NCI-H1417 (cell line): ENCODE measurements at regions not wholly inside any gene's neighbourhood (a gene's known extent, or its start where the extent isn't known, plus 50 kb on each side); places are given as distances from the start of the nearest gene placed in this dataset.

Source experiments
- DNase-seq, 3 experiments: peaks; one replicate each; lab custom pipeline; 2025; lab: John Stamatoyannopoulos, UW

DNA sequence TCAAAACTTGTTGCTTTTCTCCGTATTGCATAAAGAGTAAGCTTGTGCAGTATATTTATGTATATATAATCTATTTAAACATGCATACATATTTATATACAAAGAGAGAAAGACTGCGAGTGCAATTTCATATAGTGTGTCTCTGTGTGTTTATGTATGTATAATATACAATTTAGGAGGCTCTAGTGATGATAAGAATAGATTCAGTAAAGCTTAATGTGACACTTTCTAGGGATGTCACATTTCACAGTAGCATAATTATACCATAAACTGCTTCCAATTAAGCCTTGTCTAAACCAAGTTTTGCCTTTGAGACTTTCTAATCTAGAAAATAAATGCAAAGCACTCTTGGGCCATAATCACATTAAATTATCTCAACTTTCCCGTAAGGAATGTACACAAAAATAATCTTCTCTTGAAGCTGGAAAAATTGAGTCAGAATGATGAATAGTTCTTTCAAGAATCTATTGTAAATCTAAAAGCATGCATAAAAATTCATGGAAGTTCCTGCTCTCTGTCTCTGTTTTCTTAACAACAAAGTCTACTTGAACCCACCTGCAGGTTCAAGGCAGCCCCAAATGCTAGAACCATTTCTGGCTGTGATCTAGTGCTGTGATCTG is 114.1 kb upstream of the NPY2R start:
- no peak for DNase-seq

- no peak for DNase-seq
Measured at GRCh38 chr4:155099231-155099630, 109.2 kb upstream of the NPY2R start.

DNA sequence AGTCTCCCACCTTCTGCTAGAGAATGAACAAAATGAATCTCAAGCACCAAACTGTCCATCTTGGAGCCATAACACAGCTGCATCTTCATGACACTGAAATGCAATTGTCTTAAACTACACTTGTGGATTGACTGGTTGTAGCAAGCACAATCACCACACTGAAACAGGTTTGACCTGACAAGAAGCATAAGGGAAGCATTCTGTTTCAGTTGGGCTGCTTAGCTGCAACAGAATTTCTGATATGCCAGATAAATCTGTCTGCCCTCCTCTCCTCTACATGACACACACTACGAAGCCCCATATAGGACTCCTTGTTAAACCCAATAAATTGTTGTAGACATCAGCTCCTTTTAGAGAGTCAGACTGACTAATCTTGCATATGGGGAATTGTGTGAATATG is 101.8 kb upstream of the NPY2R start:
- no peak for DNase-seq

DNA sequence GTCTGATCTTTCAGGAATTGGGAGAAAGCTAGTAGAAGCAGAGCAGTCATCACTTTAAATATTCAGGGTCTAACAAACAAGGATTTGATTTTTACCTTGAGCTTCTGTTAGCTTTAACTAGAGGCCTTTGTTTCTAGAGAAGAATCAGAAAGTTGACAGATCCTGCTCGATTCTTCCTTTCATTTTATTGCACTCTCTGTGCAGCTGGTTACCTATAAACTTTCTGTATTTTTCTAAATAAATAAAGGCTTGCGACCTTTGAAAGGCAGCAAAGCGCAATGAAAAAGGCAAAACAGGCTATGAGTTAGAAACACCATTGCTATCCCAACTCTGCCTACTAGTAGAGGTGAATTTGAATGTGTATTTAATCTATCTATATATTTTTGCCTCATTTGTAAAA is 101.4 kb upstream of the NPY2R start:
- DNase-seq: no peak

- DNase-seq: peak in 1 of 3 experiments; percentile 35
Measured at GRCh38 chr4:155114790-155115189, 93.6 kb upstream of the NPY2R start.

DNA sequence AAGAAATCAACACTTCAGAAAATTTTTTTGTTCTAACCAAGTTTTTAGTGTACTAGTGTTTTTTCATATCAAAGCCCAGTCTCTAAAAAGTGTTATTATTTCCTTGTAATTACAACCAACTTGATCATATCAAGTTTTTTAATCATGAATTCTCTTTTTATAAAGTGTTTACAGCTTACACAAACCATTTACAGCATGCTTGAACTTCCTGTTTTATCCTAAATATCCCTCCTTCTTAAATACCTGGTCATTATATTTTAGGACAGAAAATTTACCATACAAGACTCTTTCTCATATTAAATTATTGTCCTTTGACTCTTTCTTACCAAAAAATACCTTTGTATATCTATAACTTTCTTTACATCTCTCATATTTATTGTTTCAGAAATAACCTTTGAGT is 89.4 kb upstream of the NPY2R start:
- no peak for DNase-seq

DNA sequence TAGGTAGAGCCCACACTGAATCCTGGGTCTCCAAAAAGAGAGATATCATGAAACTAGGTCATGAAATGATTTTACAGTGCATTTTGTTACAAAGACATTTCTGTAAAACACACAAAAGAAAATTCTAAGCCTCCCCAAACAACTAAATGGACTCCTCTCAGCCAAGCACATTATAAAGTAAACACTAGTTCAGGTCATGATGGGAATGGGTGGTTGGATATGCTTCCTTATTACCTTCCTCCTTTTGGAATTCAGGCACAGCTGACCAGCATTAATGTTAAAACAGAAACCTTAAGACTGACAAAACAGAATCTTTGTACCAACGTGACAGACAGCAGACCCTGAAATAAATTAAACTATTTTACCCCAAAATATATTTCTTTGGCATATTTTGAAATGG is 87.9 kb upstream of the NPY2R start:
- no peak for DNase-seq

DNA sequence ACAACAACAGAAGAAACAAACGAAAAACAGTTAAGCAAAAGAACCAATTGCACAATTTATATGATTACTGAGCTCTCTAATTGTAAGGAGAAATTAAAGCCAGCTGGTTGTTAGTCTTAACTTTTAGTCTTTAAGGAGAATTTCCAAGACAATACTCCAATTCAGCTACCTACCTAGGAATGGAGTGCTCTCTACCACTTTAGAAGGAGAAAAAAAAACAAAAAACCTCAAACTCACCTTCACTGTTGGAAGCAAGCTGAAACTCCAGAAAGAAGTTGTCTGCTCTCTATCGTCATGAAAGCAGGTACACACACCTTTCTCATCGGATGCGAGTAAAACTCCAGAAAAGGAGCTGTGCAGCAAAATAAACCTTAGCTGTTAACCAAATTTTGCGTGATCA is 86.1 kb upstream of the NPY2R start:
- DNase-seq: no peak

DNA sequence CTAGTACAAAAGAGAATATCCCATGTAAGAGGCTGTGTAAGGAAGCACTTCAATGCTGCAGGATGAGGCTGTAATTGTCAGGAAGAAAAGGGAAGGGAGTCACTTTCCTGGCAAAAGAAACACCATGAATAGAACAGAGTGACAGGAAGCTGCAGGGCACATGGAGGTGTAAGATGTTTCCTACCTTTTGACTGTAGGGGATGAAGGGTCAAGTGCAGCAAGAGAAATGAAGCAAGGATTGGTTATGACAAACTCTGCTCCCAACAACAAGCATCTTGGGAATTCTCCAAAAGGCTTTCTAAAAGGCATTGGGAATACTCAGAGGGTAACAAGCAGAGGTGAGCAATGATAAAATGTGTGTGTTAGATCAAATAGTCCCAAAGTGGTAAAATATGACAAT is 74.3 kb upstream of the NPY2R start:
- DNase-seq: no peak

DNA sequence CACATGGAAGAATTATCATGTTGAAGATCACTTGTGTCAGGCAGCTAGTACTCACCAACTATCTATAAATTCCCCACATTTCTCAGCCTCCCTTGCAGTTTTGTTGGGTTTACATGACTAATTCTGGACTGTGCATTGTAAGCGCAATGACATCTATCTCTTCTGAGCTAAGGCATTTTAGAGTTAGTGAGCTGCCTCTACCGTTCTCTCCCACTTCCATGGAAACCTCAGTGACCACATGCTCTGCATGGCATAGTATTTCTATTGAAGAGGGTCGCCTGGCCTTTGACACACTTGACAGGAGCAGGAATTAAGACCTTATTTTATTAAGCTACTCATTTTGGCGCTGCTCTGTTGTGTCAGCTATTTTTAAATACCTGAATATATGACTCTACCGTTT is 67.5 kb upstream of the NPY2R start:
- DNase-seq: no peak

DNA sequence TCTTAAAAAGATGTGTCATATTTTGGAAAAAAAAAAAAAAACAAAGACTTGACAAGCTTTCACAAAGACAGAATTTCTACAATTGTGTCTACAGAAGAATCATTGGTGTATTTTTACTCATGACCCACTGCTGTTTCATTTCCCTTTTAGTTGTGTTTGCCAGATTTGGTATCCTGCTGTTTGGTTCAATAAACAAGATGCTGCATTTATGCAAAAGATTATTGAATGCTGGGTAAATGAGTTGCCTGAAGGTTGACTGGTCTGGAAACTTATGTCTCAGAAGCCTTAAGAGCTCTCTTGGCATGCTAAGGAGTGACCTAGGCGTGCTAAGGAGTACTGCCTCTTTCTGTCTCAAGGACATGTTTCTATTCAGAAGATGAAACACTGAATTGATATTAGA is 64.9 kb upstream of the NPY2R start:
- DNase-seq: no peak
